Fibroblast of villous mesenchyme (primary cell): ENCODE measurements at regions not wholly inside any gene's neighbourhood (a gene's known extent, or its start where the extent isn't known, plus 50 kb on each side); places are given as distances from the start of the nearest gene placed in this dataset.

ENCODE experiments used
- DNase-seq: peaks from one replicate; pipeline ENCODE4 v3.0.0-alpha.2; 2010; ENCODE audit warnings: low read depth
- H3K4me3 ChIP-seq: 2 replicates; pipeline ENCODE4 v1.5.1; 2011; ENCODE audit warnings: low read depth, mild to moderate bottlenecking, low read length
- CTCF ChIP-seq: IDR thresholded peaks from 2 replicates; pipeline ENCODE4 v1.5.1; 2012; ENCODE audit warnings: low read depth, mild to moderate bottlenecking, low read length; ENCODE audit not compliant: insufficient read depth

- H3K4me3 ChIP-seq = no peak overlapping the region
- no peak for TF ChIP-seq CTCF
These were observed 134.8 kb upstream of the CTNNB1 start for GRCh38 chr3:41064526-41064925.

GRCh38 chr3:41065340-41065739, 134.0 kb upstream of the CTNNB1 start:
- no peak overlapping the region for H3K4me3 ChIP-seq
- TF ChIP-seq CTCF = no peak
- no peak for DNase-seq

More at GRCh38 chr3:41064526-41064925, 134.8 kb upstream of the CTNNB1 start:
- no peak for DNase-seq

- no peak overlapping the region for H3K4me3 ChIP-seq
- TF ChIP-seq CTCF = no peak
- DNase-seq = no peak
These were observed 126.1 kb upstream of the CTNNB1 start for GRCh38 chr3:41073190-41073589.

- TF ChIP-seq CTCF = no peak
- peak; percentile 19 for DNase-seq
- H3K4me3 ChIP-seq = no peak overlapping the region
These were observed 123.3 kb upstream of the CTNNB1 start for GRCh38 chr3:41075975-41076374.

GRCh38 chr3:41076399-41076798, 122.9 kb upstream of the CTNNB1 start:
- H3K4me3 ChIP-seq = no peak overlapping the region
- no peak for DNase-seq
- no peak for TF ChIP-seq CTCF

- H3K4me3 ChIP-seq = no peak overlapping the region
- no peak for DNase-seq
- TF ChIP-seq CTCF = no peak
These were observed 119.2 kb upstream of the CTNNB1 start for GRCh38 chr3:41080141-41080540.

GRCh38 chr3:41088882-41089281, 110.4 kb upstream of the CTNNB1 start:
- H3K4me3 ChIP-seq = no peak overlapping the region
- DNase-seq = no peak
- no peak for TF ChIP-seq CTCF
